K562 (cell line): ENCODE measurements at regions not wholly inside any gene's neighbourhood (a gene's known extent, or its start where the extent isn't known, plus 50 kb on each side); places are given as distances from the start of the nearest gene placed in this dataset.

Source experiments
- BRCA1 ChIP-seq, 2 experiments: fragments of 450-650 bp in 1 of 2; sonication (generic) in 1 of 2; formaldehyde crosslinking in 1 of 2; IDR thresholded peaks; 2 replicates each; pipeline versions ENCODE4 v1.5.0 to v1.6.1; 2017 to 2020; ENCODE audit warnings: mild to moderate bottlenecking in 1 of 2, missing genetic modification reagents in 1 of 2
- ESRRA ChIP-seq: fragments of 450-650 bp; IDR thresholded peaks from 2 replicates; pipeline ENCODE4 v1.6.1; 2014; ENCODE audit warnings: low read depth, mild to moderate bottlenecking, moderate library complexity, borderline replicate concordance
- PCBP2 ChIP-seq: fragments of 200-400 bp; formaldehyde crosslinking; IDR thresholded peaks from 2 replicates; pipeline ENCODE4 v1.6.1; 2018; ENCODE audit warnings: low read length, low read depth, mild to moderate bottlenecking, moderate library complexity; ENCODE audit not compliant: poor library complexity, severe bottlenecking

DNA sequence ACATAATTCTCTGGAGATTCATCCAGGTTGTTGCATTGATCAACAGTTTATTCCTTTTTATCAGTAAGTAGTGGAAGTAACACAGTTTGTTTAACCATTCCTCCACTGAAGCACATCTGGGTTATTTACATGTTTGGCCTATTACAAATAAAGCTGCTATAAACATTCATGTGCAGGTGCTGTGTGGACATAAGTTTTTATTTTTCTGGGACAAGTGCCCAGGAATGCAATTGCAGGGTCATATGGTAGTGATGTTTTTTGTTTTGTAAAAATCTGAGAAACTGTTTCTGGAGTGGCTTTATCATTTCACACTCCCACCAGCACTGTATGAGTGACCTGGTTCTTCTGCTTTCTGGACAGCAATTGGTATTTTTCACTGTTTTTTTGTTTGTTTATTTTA is 505.4 kb downstream of the CCER1 start:
- no peak for TF ChIP-seq BRCA1 (IDR thresholded peaks at IDR 0.05)
- no peak for TF ChIP-seq BRCA1 (CRISPR knock-in tag; IDR thresholded peaks at IDR 0.05)
- no peak for TF ChIP-seq ESRRA
- TF ChIP-seq PCBP2 = no peak
